RWPE2 (cell line): ENCODE measurements at regions not wholly inside any gene's neighbourhood (a gene's known extent, or its start where the extent isn't known, plus 50 kb on each side); places are given as distances from the start of the nearest gene placed in this dataset.

Experiments
- ATAC-seq: fragments of 200-7000 bp; cut with Tn5 transposase; 3 replicates; pipeline ENCODE4 v1.9.1; 2021; ENCODE audit warnings: low read depth
- DNase-seq: peaks from one replicate; pipeline ENCODE4 v3.0.0-alpha.2; 2020; ENCODE audit warnings: low spot score
- H3K27ac ChIP-seq: fragments of 450-650 bp; 2 replicates; pipeline ENCODE4 v1.5.1; 2017; ENCODE audit warnings: mild to moderate bottlenecking; ENCODE audit not compliant: poor library complexity, severe bottlenecking
- H3K27me3 ChIP-seq: fragments of 250-450 bp; sonication (Bioruptor Pico); 2 replicates; pipeline ENCODE4 v1.5.1; 2021; ENCODE audit warnings: mild to moderate bottlenecking, moderate library complexity; ENCODE audit not compliant: insufficient read depth, poor library complexity, severe bottlenecking
- H3K36me3 ChIP-seq: fragments of 250-450 bp; sonication (Bioruptor Pico); 2 replicates; pipeline ENCODE4 v1.5.1; 2020; ENCODE audit warnings: low read depth, mild to moderate bottlenecking, moderate library complexity
- H3K4me1 ChIP-seq: fragments of 250-450 bp; sonication (Bioruptor Pico); 2 replicates; pipeline ENCODE4 v1.5.1; 2021; ENCODE audit warnings: mild to moderate bottlenecking, moderate library complexity; ENCODE audit not compliant: insufficient read depth, poor library complexity, severe bottlenecking
- H3K4me3 ChIP-seq: fragments of 250-450 bp; sonication (Bioruptor Pico); 2 replicates; pipeline ENCODE4 v1.5.1; 2021; ENCODE audit warnings: mild to moderate bottlenecking, moderate library complexity; ENCODE audit not compliant: severe bottlenecking
- H3K9me3 ChIP-seq: fragments of 250-450 bp; sonication (Bioruptor Pico); 2 replicates; pipeline ENCODE4 v1.5.1; 2021; ENCODE audit warnings: mild to moderate bottlenecking, moderate library complexity; ENCODE audit not compliant: severe bottlenecking
- TF ChIP-seq, protein P1 (sequence below): fragments of 450-650 bp; IDR thresholded peaks from one replicate; pipeline ENCODE4 v1.5.1; 2017; ENCODE audit warnings: mild to moderate bottlenecking, moderate library complexity; ENCODE audit not compliant: poor library complexity, severe bottlenecking

DNA sequence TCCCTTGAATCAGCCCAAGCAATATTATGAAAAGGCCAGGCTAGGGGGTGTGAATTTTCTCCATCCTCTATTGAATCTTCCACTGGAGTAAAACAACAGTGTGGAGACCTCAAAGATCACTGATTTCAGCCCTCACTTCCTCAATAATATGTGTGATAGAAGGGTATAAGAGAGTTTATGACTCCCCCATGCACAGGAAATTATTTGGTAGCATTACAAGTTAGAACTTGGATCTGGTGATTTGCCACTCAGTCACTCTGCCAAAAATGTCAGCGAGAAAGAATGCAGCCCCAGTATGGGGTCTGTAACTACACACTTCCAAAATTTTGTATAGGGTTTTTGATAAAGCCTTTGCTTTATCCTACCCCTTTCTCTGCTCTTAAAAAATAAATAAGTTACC is 81.0 kb upstream of the KCNMB2 start:
- no peak overlapping the region for H3K4me3 ChIP-seq
- no peaks in the 10 kb centered on the region for H3K4me1 ChIP-seq
- H3K27me3 ChIP-seq = no peaks in the 10 kb centered on the region
- TF ChIP-seq, protein P1, sequence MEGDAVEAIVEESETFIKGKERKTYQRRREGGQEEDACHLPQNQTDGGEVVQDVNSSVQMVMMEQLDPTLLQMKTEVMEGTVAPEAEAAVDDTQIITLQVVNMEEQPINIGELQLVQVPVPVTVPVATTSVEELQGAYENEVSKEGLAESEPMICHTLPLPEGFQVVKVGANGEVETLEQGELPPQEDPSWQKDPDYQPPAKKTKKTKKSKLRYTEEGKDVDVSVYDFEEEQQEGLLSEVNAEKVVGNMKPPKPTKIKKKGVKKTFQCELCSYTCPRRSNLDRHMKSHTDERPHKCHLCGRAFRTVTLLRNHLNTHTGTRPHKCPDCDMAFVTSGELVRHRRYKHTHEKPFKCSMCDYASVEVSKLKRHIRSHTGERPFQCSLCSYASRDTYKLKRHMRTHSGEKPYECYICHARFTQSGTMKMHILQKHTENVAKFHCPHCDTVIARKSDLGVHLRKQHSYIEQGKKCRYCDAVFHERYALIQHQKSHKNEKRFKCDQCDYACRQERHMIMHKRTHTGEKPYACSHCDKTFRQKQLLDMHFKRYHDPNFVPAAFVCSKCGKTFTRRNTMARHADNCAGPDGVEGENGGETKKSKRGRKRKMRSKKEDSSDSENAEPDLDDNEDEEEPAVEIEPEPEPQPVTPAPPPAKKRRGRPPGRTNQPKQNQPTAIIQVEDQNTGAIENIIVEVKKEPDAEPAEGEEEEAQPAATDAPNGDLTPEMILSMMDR = no peak
- H3K9me3 ChIP-seq = no peaks in the 10 kb centered on the region
- DNase-seq = no peak
- ATAC-seq = no peak
- no peak overlapping the region for H3K27ac ChIP-seq
- H3K36me3 ChIP-seq = no peaks in the 10 kb centered on the region

DNA sequence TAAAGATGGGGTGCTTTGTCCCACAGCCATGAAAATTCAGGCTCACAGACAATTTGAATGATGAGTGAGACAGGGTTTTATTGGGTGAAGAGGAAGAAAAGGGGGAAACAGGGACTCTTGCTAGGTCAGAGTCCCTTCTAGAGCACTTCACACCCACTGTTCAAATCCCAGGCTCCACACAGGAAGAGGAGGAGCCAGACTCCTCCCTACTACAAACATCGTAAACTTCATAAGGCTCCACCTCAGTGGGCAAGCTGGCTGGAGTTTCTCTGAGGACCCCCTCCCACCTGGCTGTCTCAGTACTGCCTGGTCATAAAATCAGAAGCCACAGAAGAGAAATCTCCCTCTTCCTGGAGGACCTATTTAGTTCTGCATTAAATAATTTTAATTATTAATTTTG is 80.3 kb upstream of the KCNMB2 start:
- H3K36me3 ChIP-seq = no peaks in the 10 kb centered on the region
- no peak for ATAC-seq
- TF ChIP-seq, protein P1 = no peak

GRCh38 chr3:178456621-178457285 is 79.5 kb upstream of the KCNMB2 start:
- no peak overlapping the region for H3K4me3 ChIP-seq
- DNase-seq (no peak), ATAC-seq (no peak)
- H3K27ac ChIP-seq = no peak overlapping the region
- TF ChIP-seq, protein P1 = no peak
- no peaks in the 10 kb centered on the region for H3K36me3 ChIP-seq
- H3K4me1 ChIP-seq = no peaks in the 10 kb centered on the region
- no peaks in the 10 kb centered on the region for H3K9me3 ChIP-seq
- H3K27me3 ChIP-seq = no peaks in the 10 kb centered on the region

More for the DNA sequence above, 80.3 kb upstream of the KCNMB2 start:
- no peaks in the 10 kb centered on the region for H3K4me1 ChIP-seq
- DNase-seq = no peak
- no peaks in the 10 kb centered on the region for H3K9me3 ChIP-seq
- no peak overlapping the region for H3K4me3 ChIP-seq
- H3K27me3 ChIP-seq = no peaks in the 10 kb centered on the region
- H3K27ac ChIP-seq = no peak overlapping the region

DNA sequence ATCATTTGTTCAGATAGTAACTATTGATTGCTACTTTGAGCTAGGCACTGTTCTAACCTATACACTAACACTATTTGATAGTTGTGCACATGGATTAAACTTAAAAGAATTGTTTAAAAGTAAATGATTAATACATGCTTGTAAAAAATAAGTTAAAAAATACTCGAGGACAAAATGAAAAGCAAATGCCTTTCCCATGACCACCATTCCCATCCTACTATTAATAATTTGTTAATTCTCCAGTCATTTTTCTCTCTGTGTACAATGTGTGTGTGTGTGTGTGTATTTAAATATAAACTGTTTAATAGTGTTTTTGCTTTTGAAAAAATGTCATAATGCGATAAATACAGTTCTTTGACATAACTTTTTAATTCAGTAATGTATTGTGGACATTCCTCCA is 78.7 kb upstream of the KCNMB2 start:
- no peak overlapping the region for H3K27ac ChIP-seq
- TF ChIP-seq, protein P1 = no peak
- H3K4me3 ChIP-seq = no peak overlapping the region
- no peaks in the 10 kb centered on the region for H3K36me3 ChIP-seq
- DNase-seq (no peak), ATAC-seq (no peak)
- no peaks in the 10 kb centered on the region for H3K27me3 ChIP-seq
- no peaks in the 10 kb centered on the region for H3K9me3 ChIP-seq
- H3K4me1 ChIP-seq = no peaks in the 10 kb centered on the region

DNA sequence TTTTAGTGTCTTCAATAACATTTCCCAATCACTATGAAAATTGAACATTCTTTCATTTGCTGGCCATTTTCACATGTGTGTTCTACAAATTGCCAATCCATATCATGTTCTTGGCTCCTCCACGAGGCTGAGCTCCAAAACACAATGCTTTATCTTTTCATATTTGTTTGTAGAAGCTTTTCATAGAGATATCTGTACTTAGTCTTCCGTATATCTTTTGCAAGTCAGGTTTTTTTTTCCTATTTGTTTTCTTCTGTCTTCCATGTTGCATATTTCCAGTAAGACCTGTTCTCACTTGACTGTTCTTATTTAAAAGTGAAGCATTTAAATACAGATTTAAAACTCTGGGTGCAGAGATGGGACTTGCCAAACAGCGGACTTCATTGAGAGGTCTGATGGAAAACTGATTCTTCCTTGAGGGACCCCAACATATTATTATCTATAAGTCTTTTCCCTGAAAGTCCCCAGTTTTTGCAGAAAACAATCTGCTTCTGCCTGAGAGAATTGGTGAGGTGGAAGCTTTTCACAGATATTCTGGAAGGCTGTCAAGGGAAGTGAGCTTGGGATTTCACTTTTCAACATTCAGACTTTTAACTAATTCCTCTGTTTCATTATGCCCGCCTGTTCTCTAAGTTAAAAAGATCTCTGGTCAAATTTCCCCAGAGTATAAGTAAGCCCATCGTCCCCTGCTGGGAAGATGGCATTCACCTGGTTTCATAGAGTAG is 77.8 kb upstream of the KCNMB2 start:
- H3K4me3 ChIP-seq = no peak overlapping the region
- H3K27ac ChIP-seq = no peak overlapping the region
- TF ChIP-seq, protein P1 = no peak

More for the DNA sequence above, 77.8 kb upstream of the KCNMB2 start:
- Histone ChIP-seq H3K36me3 (no peaks in the 10 kb centered on the region), H3K27me3 (no peaks in the 10 kb centered on the region), H3K4me1 (no peaks in the 10 kb centered on the region), H3K9me3 (no peaks in the 10 kb centered on the region)
- ATAC-seq (no peak), DNase-seq (no peak)
